NCI-H226 (cell line): ENCODE measurements at regions not wholly inside any gene's neighbourhood (a gene's known extent, or its start where the extent isn't known, plus 50 kb on each side); places are given as distances from the start of the nearest gene placed in this dataset.

Experiments
- DNase-seq: peaks from one replicate; pipeline ENCODE4 v3.0.0-alpha.2; 2015

- no peak for DNase-seq
Measured at GRCh38 chrX:128165884-128166408, 113.7 kb upstream of the ACTRT1 start.

GRCh38 chrX:128156204-128156603 lies 104.0 kb upstream of the ACTRT1 start:
- DNase-seq = no peak

- DNase-seq = no peak
Measured at GRCh38 chrX:128142745-128143144, 90.5 kb upstream of the ACTRT1 start.

GRCh38 chrX:128106630-128107029 lies 54.4 kb upstream of the ACTRT1 start:
- no peak for DNase-seq

- no peak for DNase-seq
Measured at GRCh38 chrX:128105659-128106058, 53.5 kb upstream of the ACTRT1 start.
